ENCODE measurements at regions not wholly inside any gene's neighbourhood (a gene's known extent, or its start where the extent isn't known, plus 50 kb on each side); places are given as distances from the start of the nearest gene placed in this dataset.

GRCh38 chr2:217182926-217183325, 323.1 kb upstream of the TNP1 start:
- no peak overlapping the region for H3K4me3 Mint-ChIP-seq (ENCODE audit: unreplicated experiment)
- no peak for DNase-seq (ENCODE audit: low spot score)
- H3K27ac Mint-ChIP-seq (ENCODE audit: unreplicated experiment): no peak overlapping the region
- H3K27me3 Mint-ChIP-seq (ENCODE audit: unreplicated experiment): peaks cover 1% of the 10 kb centered on the region
- peaks cover 10% of the 10 kb centered on the region for H3K4me1 Mint-ChIP-seq (ENCODE audit: unreplicated experiment)
- no peaks in the 10 kb centered on the region for H3K9me3 Mint-ChIP-seq (ENCODE audit: unreplicated experiment)
- no peak for TF ChIP-seq CTCF (IDR thresholded peaks at IDR 0.05; ENCODE audit: unreplicated experiment)
- no peaks in the 10 kb centered on the region for H3K36me3 Mint-ChIP-seq (ENCODE audit: low read depth, unreplicated experiment)

- no peaks in the 10 kb centered on the region for H3K9me3 Mint-ChIP-seq (ENCODE audit: unreplicated experiment)
- H3K4me1 Mint-ChIP-seq (ENCODE audit: unreplicated experiment): peaks cover 10% of the 10 kb centered on the region
- H3K27me3 Mint-ChIP-seq (ENCODE audit: unreplicated experiment): no peaks in the 10 kb centered on the region
- no peak overlapping the region for H3K27ac Mint-ChIP-seq (ENCODE audit: unreplicated experiment)
- no peak for DNase-seq (ENCODE audit: low spot score)
- no peak for TF ChIP-seq CTCF (IDR thresholded peaks at IDR 0.05; ENCODE audit: unreplicated experiment)
- H3K36me3 Mint-ChIP-seq (ENCODE audit: low read depth, unreplicated experiment): no peaks in the 10 kb centered on the region
- no peak overlapping the region for H3K4me3 Mint-ChIP-seq (ENCODE audit: unreplicated experiment)
Observed at GRCh38 chr2:217181512-217181911, 321.6 kb upstream of the TNP1 start.

DNA sequence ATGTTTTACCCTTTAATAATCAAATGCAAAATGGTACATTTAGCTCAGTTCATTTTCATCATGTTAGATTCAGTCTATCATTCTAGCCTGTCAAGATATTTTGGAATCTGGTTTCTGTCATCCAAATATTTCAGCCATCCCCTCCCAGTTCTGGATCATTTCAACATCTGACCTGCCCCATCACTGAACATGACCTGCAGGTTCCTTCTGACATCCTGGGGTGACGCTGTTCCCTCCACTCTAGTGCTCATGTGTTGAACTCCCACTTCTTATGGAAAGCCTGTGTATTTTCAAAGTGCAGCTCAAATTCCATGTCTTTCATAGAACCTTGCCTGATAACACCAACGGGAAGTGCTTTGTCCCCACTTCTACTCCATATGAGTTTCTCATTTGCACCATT, 320.0 kb upstream of the TNP1 start:
- DNase-seq (ENCODE audit: low spot score): no peak
- Mint-ChIP-seq H3K4me3 (ENCODE audit: unreplicated experiment) (no peak overlapping the region), H3K36me3 (ENCODE audit: low read depth, unreplicated experiment) (peaks cover 4% of the 10 kb centered on the region), H3K9me3 (ENCODE audit: unreplicated experiment) (no peaks in the 10 kb centered on the region), H3K27me3 (ENCODE audit: unreplicated experiment) (no peaks in the 10 kb centered on the region), H3K4me1 (ENCODE audit: unreplicated experiment) (peaks cover 10% of the 10 kb centered on the region), H3K27ac (ENCODE audit: unreplicated experiment) (no peak overlapping the region)
- no peak for TF ChIP-seq CTCF (IDR thresholded peaks at IDR 0.05; ENCODE audit: unreplicated experiment)

DNA sequence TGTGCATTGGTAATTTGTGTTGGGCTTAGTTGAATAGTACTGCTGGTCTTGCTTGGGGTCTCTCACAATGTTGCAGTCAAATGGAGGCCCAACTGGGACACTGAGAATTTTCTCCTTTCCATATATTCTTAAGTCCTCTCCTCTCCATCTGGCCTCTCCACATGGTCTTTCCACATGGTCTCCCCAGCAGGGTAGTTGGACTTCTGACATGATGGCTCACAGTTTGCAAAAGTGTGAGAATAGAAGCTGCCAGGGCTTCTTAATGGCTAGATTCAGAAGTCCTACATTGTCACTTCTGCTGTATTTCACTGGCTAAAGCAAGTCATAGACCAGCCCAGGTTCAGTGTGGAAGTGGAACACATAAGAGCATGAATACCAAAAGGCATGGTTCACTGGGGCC, 318.5 kb upstream of the TNP1 start:
- Mint-ChIP-seq H3K4me3 (ENCODE audit: unreplicated experiment) (no peak overlapping the region), H3K36me3 (ENCODE audit: low read depth, unreplicated experiment) (peaks cover 4% of the 10 kb centered on the region), H3K9me3 (ENCODE audit: unreplicated experiment) (no peaks in the 10 kb centered on the region), H3K27ac (ENCODE audit: unreplicated experiment) (no peak overlapping the region), H3K4me1 (ENCODE audit: unreplicated experiment) (peaks cover 10% of the 10 kb centered on the region), H3K27me3 (ENCODE audit: unreplicated experiment) (no peaks in the 10 kb centered on the region)
- no peak for TF ChIP-seq CTCF (IDR thresholded peaks at IDR 0.05; ENCODE audit: unreplicated experiment)
- DNase-seq (ENCODE audit: low spot score): no peak

- Mint-ChIP-seq H3K27me3 (ENCODE audit: unreplicated experiment) (no peaks in the 10 kb centered on the region), H3K4me3 (ENCODE audit: unreplicated experiment) (no peak overlapping the region), H3K36me3 (ENCODE audit: low read depth, unreplicated experiment) (peaks cover 4% of the 10 kb centered on the region), H3K4me1 (ENCODE audit: unreplicated experiment) (peaks cover 5% of the 10 kb centered on the region), H3K27ac (ENCODE audit: unreplicated experiment) (no peak overlapping the region), H3K9me3 (ENCODE audit: unreplicated experiment) (no peaks in the 10 kb centered on the region)
- DNase-seq (ENCODE audit: low spot score): no peak
- TF ChIP-seq CTCF (IDR thresholded peaks at IDR 0.05; ENCODE audit: unreplicated experiment): no peak
Observed at GRCh38 chr2:217177720-217178119, 317.9 kb upstream of the TNP1 start.
